Peyer's patch (tissue), 4 donors: ENCODE measurements at regions not wholly inside any gene's neighbourhood (a gene's known extent, or its start where the extent isn't known, plus 50 kb on each side); places are given as distances from the start of the nearest gene placed in this dataset.

Experiments
- CTCF ChIP-seq, 6 experiments: fragments of 450-650 bp in 4 of 6; fragments of 200-600 bp in 2 of 6; sonication (generic) in 1 of 6; IDR thresholded peaks; one replicate each; pipeline ENCODE4 v1.5.1; 2017 to 2019; ENCODE audit warnings: antibody characterized with exemption in 6 of 6, mild to moderate bottlenecking in 3 of 6, moderate library complexity in 1 of 6
- POLR2A ChIP-seq, 2 donors: fragments of 450-650 bp; IDR thresholded peaks; one replicate each; pipeline ENCODE4 v1.5.1; 2017; ENCODE audit warnings: antibody characterized with exemption in 2 of 2, mild to moderate bottlenecking in 2 of 2, moderate library complexity in 2 of 2

GRCh38 chr4:3874525-3875110 lies 108.4 kb downstream of the ADRA2C start:
- TF ChIP-seq CTCF (IDR thresholded peaks at IDR 0.05): no peak
- no peak for TF ChIP-seq POLR2A (IDR thresholded peaks at IDR 0.05)
